GM18867 (cell line): ENCODE measurements at regions not wholly inside any gene's neighbourhood (a gene's known extent, or its start where the extent isn't known, plus 50 kb on each side); places are given as distances from the start of the nearest gene placed in this dataset.
A peak's percentile ranks its signal among the peaks of the same experiment; 100 is the strongest.

Experiments
- ATAC-seq: cut with Tn5 transposase; IDR thresholded peaks from one replicate; pipeline ENCODE4 v1.9.1; 2021; ENCODE audit warnings: mild to moderate bottlenecking, moderate library complexity; ENCODE audit not compliant: unreplicated experiment

GRCh38 chr4:114349543-114350175 lies 248.9 kb upstream of the UGT8 start:
- no peak for ATAC-seq

GRCh38 chr4:114358901-114359300 lies 239.7 kb upstream of the UGT8 start:
- ATAC-seq: no peak

- peak; percentile 59 for ATAC-seq
These were observed 237.4 kb upstream of the UGT8 start for GRCh38 chr4:114361249-114361648.

- no peak for ATAC-seq
These were observed 233.8 kb upstream of the UGT8 start for GRCh38 chr4:114364857-114365256.

GRCh38 chr4:114365591-114365990 lies 233.0 kb upstream of the UGT8 start:
- no peak for ATAC-seq

- no peak for ATAC-seq
These were observed 232.2 kb upstream of the UGT8 start for GRCh38 chr4:114366368-114366767.

- ATAC-seq: no peak
These were observed 229.9 kb upstream of the UGT8 start for GRCh38 chr4:114368751-114369150.

GRCh38 chr4:114373508-114373907 lies 225.1 kb upstream of the UGT8 start:
- no peak for ATAC-seq

GRCh38 chr4:114378305-114378903 lies 220.2 kb upstream of the UGT8 start:
- ATAC-seq: no peak

GRCh38 chr4:114383067-114383466 lies 215.5 kb upstream of the UGT8 start:
- no peak for ATAC-seq

- no peak for ATAC-seq
These were observed 214.9 kb upstream of the UGT8 start for GRCh38 chr4:114383721-114384120.

GRCh38 chr4:114384629-114385028 lies 214.0 kb upstream of the UGT8 start:
- no peak for ATAC-seq

- peak; percentile 72 for ATAC-seq
These were observed 213.2 kb upstream of the UGT8 start for GRCh38 chr4:114385195-114385985.

- ATAC-seq: peak; percentile 48
These were observed 211.9 kb upstream of the UGT8 start for GRCh38 chr4:114386637-114387233.

- no peak for ATAC-seq
These were observed 209.4 kb upstream of the UGT8 start for GRCh38 chr4:114389070-114389685.

- ATAC-seq: no peak
These were observed 205.1 kb upstream of the UGT8 start for GRCh38 chr4:114393295-114394038.

- ATAC-seq: no peak
These were observed 201.8 kb upstream of the UGT8 start for GRCh38 chr4:114396808-114397207.

GRCh38 chr4:114398410-114398809 lies 200.2 kb upstream of the UGT8 start:
- no peak for ATAC-seq

- ATAC-seq: no peak
These were observed 199.5 kb upstream of the UGT8 start for GRCh38 chr4:114399105-114399504.

- no peak for ATAC-seq
These were observed 198.1 kb upstream of the UGT8 start for GRCh38 chr4:114400531-114400930.

GRCh38 chr4:114401483-114401882 lies 197.1 kb upstream of the UGT8 start:
- no peak for ATAC-seq
